ENCODE measurements at regions not wholly inside any gene's neighbourhood (a gene's known extent, or its start where the extent isn't known, plus 50 kb on each side); places are given as distances from the start of the nearest gene placed in this dataset.

- no peak for TF ChIP-seq ESRRG (CRISPR knock-in tag; IDR thresholded peaks at IDR 0.05)
- ATAC-seq = no peak
These were observed 254.0 kb upstream of the KRR1 start for GRCh38 chr12:75765170-75766059.

- no peak for ATAC-seq
These were observed 252.9 kb upstream of the KRR1 start for GRCh38 chr12:75764091-75764841.

GRCh38 chr12:75760573-75761294, 249.3 kb upstream of the KRR1 start:
- peak; percentile 57 for ATAC-seq
- TF ChIP-seq ESRRG (CRISPR knock-in tag; IDR thresholded peaks at IDR 0.05) (no peak), TOX (CRISPR knock-in tag; IDR thresholded peaks at IDR 0.05; ENCODE audit: borderline replicate concordance) (no peak), POU6F1 (CRISPR knock-in tag; IDR thresholded peaks at IDR 0.05; ENCODE audit: borderline replicate concordance, low read depth) (peak; percentile 38; the same call in 1 of the 2 replicates), ISL1 (CRISPR knock-in tag; IDR thresholded peaks at IDR 0.05) (peak; percentile 81), ZNF565 (CRISPR knock-in tag; conservative IDR thresholded peaks at IDR 0.05; ENCODE audit: low read depth) (no peak), TCF4 (CRISPR knock-in tag; IDR thresholded peaks at IDR 0.05; ENCODE audit: borderline replicate concordance) (peak; percentile 71; the same call in 1 of the 2 replicates), SNAI2 (CRISPR knock-in tag; IDR thresholded peaks at IDR 0.05) (peak; percentile 84; the same call in 1 of the 2 replicates), PATZ1 (CRISPR knock-in tag; IDR thresholded peaks at IDR 0.05; ENCODE audit: borderline replicate concordance) (no peak), ZNF70 (CRISPR knock-in tag; IDR thresholded peaks at IDR 0.05) (no peak)

More at GRCh38 chr12:75764091-75764841, 252.9 kb upstream of the KRR1 start:
- TF ChIP-seq ZFP30 (CRISPR knock-in tag; IDR thresholded peaks at IDR 0.05) (no peak), OSR1 (CRISPR knock-in tag; IDR thresholded peaks at IDR 0.05) (no peak), TCF4 (CRISPR knock-in tag; IDR thresholded peaks at IDR 0.05; ENCODE audit: borderline replicate concordance) (no peak), TSHZ2 (CRISPR knock-in tag; IDR thresholded peaks at IDR 0.05) (no peak), ZC3H10 (CRISPR knock-in tag; IDR thresholded peaks at IDR 0.05) (no peak), GLIS3 (CRISPR knock-in tag; IDR thresholded peaks at IDR 0.05) (no peak), CSDC2 (CRISPR knock-in tag; IDR thresholded peaks at IDR 0.05) (no peak), PATZ1 (CRISPR knock-in tag; IDR thresholded peaks at IDR 0.05; ENCODE audit: borderline replicate concordance) (no peak), ISL1 (CRISPR knock-in tag; IDR thresholded peaks at IDR 0.05) (no peak), BACH2 (CRISPR knock-in tag; IDR thresholded peaks at IDR 0.05; ENCODE audit: borderline replicate concordance) (no peak), PPARA (CRISPR knock-in tag; IDR thresholded peaks at IDR 0.05; ENCODE audit: borderline replicate concordance) (no peak), RARB (CRISPR knock-in tag; IDR thresholded peaks at IDR 0.05) (no peak)

Measured in SK-N-SH treated with all-trans-retinoic acid at 6 μM for 48 hours (cell line).